ENCODE measurements at regions not wholly inside any gene's neighbourhood (a gene's known extent, or its start where the extent isn't known, plus 50 kb on each side); places are given as distances from the start of the nearest gene placed in this dataset.
"Not testable (repeated sequence)": the region's sequence is repeated elsewhere in the genome, so short reads cannot be mapped to it uniquely, and the experiment has no call there.

DNA sequence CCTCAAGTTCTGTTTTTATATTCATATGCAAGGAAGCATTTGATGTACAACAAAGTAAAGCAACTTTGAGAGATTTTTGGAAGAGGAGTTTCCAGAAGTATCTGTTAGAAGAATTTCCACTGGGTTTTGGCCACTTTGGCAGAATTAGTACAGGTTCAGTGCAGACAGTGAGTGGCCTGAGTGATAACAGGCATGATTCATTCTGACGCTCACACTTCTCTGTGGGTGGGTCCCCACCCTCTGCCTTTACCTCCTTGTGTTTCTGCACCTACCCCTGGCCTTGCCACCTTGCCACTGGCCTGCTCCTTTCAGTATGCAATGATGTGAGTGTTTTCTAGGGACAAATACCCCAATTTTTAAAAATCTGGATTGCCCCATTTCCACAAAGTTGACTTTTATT is 65.1 kb upstream of the PAX8 start:
- intact Hi-C loops (cut with DNase I); DNase-seq (ENCODE audit: low spot score): not testable (repeated sequence)

DNA sequence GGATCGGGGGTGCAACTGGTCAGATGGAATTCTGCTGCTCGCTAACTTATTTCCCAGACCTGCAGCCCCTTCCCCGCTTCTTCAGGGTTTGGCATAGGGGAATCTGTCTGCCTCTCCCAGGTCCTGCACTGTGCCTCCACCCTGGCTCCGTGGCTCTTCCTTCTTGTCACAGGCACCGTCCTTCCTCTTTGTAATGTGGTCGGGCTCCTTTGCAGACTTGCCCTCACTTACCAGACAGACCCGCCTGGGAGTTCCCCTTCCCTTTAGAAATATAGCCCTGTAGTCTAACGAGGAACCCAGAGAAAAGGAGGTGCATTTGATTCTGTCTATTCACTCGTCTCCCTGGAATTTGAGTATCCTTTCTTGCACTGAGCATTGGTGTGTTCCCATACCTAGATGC is 63.9 kb upstream of the PAX8 start:
- intact Hi-C loops (cut with DNase I) = no loop called here
- peak; percentile 83 for DNase-seq (ENCODE audit: low spot score)

DNA sequence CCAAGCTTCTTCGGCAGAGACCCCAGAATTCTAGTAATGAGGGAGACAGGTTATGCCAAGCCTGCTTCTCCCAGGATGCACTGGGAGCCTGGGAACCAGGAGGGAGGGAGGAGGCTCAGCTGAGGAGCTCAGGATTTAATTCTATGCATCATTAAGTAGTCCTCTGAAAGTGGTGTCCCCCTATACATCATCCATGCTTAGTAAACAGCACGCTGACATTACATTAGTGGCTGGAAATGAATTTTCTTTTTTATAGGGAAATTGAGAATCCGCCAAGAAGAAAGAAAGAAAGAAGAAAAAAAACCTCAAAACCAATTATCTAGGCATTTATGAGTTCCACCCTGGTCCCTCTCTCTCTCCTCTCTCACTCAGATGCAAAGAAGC is 63.1 kb upstream of the PAX8 start:
- DNase-seq (ENCODE audit: low spot score); intact Hi-C loops (cut with DNase I): not testable (repeated sequence)

DNA sequence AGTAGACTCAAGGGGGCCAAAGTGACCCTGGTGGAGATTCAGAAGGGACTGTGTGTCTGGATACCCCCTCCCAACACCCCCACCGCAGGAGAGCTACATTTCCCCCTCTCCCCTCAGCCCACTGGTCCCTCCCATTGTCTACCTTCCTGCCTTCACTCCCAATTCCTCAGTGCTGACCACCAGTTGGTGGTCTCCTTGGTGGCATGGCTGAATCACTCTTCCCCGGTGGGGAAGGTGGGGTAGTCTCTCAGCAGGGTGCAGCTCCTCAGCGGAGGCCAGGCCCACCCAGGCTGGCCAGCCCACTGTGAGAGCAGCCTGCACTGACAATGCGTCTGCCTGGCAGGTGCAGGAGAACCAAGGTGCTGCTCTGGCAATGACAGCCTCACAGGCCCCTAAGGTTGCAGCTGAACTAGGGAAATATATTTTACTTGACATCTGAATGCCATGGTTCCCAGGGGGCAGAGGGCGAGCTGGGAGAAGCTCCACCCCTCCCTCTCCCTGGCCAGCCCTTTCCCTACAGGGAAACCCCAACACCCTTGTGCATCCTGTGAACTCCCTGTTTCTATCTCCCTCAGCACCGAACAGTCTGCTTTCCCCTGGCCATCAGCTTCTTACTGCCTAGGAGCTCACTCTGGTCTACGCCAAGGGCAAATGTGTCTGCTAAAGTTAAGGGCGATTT is 62.6 kb upstream of the PAX8 start:
- intact Hi-C loops (cut with DNase I) = no loop called here
- DNase-seq (ENCODE audit: low spot score) = no peak

DNA sequence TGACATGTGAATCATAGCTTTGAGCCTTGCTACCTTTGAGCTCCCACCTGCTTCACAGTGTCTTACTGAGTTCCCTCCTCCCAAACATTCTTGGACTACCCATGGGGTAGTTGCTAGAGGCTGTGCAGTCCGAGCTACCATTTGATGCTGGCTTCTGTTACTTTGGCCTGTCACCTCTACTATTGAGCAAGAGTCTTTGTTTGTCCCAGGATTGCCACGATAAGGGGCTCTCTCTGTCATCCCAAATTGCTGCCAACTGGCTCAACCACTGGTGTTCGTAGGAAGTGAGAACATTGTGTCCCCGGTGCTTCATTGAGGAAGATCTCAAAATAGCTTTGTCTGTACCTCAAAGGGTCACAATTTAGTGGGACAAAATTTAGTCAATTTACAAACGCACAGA is 59.1 kb upstream of the PAX8 start:
- intact Hi-C loops (cut with DNase I) = no loop called here

DNA sequence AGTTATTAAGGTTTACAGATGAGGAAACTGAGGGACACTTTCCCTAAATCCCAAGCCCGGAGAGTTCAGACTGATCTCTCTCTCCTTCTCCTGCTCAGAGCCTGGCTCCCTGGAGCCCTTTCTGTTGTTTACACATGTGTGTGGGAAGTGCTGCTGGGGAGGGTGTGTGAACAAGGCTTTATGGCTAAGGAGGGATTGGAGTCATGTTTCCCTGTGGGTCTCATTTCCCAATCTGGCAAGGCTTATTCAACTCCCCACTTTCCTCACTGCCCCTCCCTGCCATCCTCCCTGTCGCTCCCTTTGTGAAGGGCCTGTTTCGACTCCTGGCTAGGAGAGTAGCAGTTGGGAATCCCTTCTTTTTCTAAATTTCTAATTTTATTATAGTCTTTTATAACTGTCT is 57.3 kb upstream of the PAX8 start:
- DNase-seq (ENCODE audit: low spot score); intact Hi-C loops (cut with DNase I): not testable (repeated sequence)

More for the DNA sequence above, 59.1 kb upstream of the PAX8 start:
- no peak for DNase-seq (ENCODE audit: low spot score)

DNA sequence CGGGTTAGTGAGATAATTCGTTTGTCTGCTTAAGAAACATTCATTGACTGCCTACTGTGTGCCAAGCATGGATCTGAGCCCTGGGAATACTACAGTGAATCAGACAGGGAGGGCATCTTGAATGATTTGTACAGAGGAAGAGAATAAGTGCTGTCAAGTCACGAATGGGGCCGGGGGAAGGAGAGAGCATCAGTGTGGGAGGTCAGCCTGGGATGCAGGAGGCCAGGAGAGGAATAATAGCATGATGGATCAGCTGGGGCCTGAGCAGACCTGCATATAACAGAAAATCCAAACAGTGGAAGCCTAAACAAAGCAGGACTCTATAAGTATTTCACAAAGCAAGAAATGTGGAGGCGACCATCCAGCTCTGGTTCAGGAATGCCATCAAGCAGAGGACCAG is 55.4 kb upstream of the PAX8 start:
- intact Hi-C loops (cut with DNase I) = no loop called here
- DNase-seq (ENCODE audit: low spot score) = no peak

DNA sequence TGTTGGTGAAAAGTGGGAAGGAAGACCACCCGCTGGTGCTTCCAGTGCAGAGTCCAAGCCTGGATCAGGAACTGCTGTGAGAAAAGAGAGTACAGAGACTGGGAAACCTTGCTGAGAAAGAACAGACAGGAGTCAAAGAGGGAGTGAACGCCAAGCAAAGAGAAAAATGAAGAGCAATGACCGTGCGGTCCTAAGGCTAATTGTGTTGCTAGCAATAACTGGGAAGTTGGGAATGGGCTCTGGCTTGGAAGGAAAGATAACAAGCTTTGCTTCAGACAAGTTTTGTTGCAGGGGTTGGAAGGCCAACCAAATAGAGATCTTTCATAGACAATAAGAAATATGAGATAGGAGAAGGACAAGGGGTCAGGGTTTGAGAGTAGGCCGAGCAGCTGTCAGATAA is 55.0 kb upstream of the PAX8 start:
- intact Hi-C loops (cut with DNase I); DNase-seq (ENCODE audit: low spot score): not testable (repeated sequence)

DNA sequence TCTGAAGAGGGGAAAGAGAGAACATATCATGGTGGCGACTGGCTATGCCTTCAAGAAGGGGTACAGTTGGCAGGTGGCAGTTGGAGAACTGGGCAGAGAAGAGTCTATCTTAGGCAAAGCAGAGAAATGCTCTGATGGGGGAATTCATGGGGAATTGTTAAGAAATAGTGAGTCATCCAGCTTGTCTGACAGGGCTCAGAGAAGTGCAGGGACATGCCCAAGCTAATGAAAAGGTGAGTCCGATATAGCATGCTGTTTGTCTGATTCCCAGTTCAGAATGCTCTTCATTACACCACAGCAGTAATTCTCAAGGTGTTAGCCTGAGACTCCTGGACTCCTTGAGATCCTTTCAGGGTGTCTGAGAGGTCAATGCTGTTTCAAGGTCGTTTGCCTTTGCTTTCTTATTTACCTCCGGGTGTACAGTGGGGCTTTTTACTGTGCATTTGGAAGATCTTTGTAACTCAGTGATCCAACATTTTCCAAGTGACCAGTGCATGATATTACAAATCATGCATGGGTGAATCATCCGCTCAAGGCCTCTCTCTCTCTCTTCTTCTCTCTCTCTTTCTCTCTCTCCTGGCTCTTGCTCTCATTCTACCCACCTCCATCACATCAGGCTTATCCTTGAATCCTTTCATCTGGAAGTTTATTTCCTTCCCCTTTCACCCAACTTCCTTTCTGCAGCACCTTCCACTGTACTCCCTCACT is 51.5 kb upstream of the PAX8 start:
- intact Hi-C loops (cut with DNase I); DNase-seq (ENCODE audit: low spot score): not testable (repeated sequence)

DNA sequence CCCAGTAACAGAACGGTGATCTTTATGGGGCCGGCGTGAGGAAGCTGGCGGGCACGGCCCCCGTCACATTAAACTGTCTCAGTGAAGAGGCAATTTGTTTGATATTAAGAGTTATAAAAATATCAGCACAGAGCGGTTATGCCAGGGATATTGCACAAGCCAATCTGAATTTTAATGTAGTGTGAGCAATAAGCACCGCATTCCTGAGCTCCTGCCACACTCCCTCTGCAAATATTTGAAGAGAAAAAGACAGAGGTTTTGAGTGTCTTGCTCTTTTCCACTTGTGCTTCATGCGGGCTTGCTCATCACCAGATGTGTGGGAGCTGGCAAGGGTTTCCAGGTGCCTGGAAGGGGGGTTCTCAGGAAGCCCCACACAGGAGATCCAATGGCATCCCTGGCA is 50.3 kb upstream of the PAX8 start:
- DNase-seq (ENCODE audit: low spot score) = not testable (repeated sequence)
- intact Hi-C loops (cut with DNase I) = loop anchor here in 1 of 2 donors (10.0 kb wide), 1 partner anchor 1354 kb away; no protein-coding TSS in a partner anchor

DNA sequence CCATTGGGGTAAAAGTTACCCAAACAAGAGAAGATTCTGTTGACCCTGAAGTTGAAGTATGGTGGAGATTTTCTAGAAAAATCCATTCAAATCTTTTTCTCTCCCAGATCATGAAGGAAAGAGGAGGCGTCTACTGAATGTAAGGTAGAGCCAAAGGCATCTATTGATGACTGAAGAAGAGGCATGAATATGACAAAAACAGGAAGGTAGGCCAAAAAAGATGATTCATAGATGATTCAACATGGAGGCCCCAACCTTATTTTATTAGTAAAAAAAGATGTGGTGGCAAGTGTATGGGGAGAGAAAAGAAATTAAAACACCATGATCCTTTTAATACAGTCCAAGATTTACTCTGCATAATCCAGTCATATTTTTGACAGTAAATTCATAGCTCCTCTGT is 49.9 kb upstream of the PAX8 start:
- not testable (repeated sequence) for DNase-seq (ENCODE audit: low spot score)
- intact Hi-C loops (cut with DNase I) = loop anchor here in 1 of 2 donors (10.0 kb wide), 1 partner anchor 1354 kb away; no protein-coding TSS in a partner anchor

Data from posterior vena cava (tissue), 2 donors.